T47D (cell line): ENCODE measurements at regions not wholly inside any gene's neighbourhood (a gene's known extent, or its start where the extent isn't known, plus 50 kb on each side); places are given as distances from the start of the nearest gene placed in this dataset.

Experiments
- DNase-seq, 2 experiments: peaks; one replicate each; pipeline versions ENCODE4 v3.0.0 to v3.0.0-alpha.2; 2011 to 2012; ENCODE audit warnings: low read depth in 1 of 2, low spot score in 1 of 2
- JUND ChIP-seq: IDR thresholded peaks from 2 replicates; pipeline ENCODE4 v1.6.1; 2012; ENCODE audit warnings: low read depth
- in situ Hi-C: cut with HindIII; loops from 2 replicates; pipeline ENCODE4 v1.10.0; 2016; ENCODE audit warnings: low sequenced_read_pairs, low pct_unique_long_range_greater_than_20kb

DNA sequence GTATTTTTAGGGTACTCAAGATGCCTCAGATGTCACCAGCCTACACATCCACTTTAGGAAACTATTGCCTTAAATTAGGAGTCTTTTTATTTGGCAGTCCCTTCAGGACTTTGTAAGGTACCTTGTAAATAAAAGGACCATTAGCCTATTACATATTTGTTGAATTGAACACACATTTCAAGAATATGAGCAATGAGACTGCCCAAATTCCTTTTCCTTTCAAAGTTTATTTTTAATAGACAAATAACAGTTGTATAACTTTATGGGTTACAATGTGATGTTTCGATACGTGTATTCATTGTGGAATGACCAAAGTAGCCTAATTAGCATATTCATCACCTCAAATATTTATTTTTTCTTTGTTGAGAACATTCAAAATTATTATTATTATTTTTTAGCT is 176.7 kb upstream of the PDZRN3 start:
- TF ChIP-seq JUND = no peak
- DNase-seq = no peak
- in situ Hi-C loops = no loop called here

DNA sequence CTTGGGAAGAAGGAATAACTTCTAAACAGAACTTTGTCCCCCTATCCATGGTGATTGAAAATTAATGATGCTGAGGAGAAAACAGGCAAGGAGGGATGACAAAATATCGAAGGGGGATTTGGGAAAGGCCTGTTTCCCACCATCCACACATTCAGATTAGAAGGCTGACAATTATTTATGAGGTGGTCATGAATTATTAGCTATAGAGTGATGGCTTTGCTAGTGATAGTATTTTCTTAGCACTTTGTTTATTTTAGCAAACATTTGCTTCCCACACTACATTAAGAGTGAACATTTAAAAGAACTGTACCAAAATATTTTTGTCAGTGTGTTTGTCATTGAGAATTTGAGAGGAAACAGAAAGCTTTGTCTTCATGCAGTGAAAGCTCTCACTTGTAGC is 172.6 kb upstream of the PDZRN3 start:
- in situ Hi-C loops = no loop called here
- no peak for TF ChIP-seq JUND

DNA sequence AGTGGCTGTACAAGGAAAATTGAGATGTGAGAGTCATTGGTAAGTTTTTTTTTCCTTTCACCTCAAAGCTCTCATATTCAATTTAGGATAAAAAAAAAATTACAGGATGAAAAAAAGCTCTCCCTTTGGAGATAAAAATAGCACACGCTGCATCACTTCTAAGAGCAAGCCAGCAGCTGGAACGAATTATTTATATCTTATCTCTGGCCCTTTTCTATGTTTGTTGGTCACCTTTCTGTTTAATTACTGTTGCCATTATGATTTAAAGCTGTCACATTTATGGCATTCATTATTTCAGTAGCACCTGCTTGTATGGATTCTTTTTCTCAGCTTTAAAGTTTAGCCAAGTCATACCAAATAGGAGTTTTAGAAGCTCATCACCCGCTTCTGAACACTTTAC is 171.6 kb upstream of the PDZRN3 start:
- in situ Hi-C loops = no loop called here
- no peak for TF ChIP-seq JUND
- no peak for DNase-seq

More for the DNA sequence above, 172.6 kb upstream of the PDZRN3 start:
- DNase-seq = no peak

DNA sequence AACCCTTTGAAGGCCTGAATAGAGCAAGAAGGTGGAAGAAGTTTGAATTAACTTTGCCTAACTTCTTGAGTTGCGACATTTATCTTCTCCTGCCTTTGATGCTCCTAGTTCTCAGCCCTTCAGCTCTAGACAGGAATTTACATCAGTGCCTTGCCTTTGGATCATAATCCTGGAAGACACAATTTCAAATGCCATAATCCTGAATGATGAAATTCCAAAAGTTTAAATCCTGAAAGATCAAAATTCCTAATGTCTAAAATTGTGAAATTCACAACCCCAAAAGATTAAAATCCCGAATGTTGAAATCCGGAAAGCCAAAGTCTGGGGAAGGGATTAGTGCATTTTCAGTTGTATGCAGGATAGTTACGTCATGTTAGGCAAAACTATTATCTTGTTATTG is 166.6 kb upstream of the PDZRN3 start:
- TF ChIP-seq JUND = no peak
- no peak for DNase-seq
- in situ Hi-C loops = no loop called here

DNA sequence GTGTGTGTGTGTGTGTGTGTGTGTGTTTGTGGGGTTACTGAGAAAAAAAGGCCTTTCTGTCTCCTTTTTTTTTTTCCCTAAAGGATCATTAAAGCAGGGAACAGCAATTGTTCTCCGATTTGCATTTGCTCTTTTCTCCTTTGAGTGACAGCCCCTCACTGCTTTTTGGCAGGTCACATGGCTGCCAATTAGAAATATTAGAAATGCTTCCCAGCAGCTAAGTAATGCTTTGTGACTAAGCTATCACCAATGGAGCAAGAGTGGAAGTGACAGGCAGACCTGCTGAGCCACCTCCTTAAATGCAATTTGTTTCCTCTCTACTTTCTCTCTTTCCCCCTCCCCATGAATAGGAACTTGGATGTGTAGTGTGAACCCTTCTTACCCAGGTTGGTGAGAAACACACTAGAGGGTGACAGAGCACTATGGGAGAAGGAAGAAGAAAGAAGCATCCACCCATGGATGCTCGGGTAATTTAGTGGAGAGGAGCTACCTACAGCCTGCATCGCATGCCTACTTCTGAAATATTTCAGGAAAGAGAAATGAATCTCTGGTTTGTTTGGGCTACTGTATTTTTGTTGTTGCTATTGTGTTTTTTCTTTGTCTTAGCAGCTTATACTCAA is 165.2 kb upstream of the PDZRN3 start:
- TF ChIP-seq JUND = no peak
- DNase-seq = peak in 1 of 2 experiments; percentile 26
- in situ Hi-C loops = no loop called here

DNA sequence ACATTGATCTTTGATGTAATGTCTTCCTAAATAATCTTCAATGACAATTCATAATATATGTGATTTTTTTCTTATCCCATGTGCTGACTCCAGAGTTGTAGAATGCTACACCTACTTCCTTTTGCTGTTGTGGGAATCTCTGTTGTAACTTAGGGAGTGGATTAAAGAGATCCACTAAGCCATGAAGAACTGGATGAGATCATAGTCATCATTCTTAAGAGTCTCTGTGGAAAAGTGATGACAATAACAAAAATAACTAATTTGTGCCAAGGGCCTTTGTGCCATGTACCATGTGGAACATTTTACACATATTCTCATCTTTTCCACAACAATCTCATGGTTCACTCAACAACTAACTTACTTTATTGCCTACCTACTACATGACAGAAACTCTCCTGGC is 162.9 kb upstream of the PDZRN3 start:
- no peak for DNase-seq
- TF ChIP-seq JUND = no peak
- in situ Hi-C loops = no loop called here

DNA sequence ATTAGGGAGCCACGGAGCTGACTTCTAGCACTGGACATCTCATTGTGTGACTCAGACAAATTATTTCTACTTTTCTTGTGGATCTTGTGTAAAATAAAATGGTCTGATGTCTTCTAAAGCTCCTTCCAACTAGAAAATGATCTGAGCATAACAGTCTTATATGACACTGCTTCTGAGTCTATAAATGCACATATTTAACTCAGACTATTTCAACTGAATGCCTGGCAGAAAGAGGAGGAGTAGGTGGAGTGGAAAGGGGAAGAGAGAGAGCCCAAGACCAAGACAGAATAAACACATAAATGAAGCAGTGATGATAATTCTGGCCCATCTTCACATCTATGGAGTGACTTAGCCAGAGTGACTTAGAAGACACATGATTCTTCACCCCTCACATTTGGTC is 162.3 kb upstream of the PDZRN3 start:
- no peak for TF ChIP-seq JUND
- DNase-seq = no peak
- in situ Hi-C loops = no loop called here

DNA sequence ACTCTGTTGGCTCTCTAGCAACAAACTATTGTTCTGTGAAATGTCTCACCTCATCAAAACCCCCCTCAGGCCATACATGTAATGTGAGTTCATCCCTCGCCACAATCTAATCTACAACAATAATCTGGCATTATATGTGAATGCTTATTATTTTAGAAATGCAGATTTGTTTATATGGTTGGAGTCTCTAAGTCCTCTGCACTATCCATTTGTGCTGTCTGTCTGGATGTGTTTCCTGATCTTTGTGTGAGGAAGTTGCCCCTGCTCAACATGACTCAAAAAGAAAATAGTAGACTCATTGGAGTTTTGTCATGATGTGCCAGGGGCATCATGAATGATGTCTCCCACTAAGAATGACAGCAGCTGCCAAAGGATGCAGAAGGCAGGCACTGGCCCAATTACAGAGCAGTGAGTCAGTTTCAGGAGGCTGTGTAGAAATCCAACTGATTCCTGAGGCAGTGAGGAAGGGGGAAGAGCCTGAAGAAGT is 161.6 kb upstream of the PDZRN3 start:
- DNase-seq = no peak
- in situ Hi-C loops = no loop called here
- TF ChIP-seq JUND = no peak

DNA sequence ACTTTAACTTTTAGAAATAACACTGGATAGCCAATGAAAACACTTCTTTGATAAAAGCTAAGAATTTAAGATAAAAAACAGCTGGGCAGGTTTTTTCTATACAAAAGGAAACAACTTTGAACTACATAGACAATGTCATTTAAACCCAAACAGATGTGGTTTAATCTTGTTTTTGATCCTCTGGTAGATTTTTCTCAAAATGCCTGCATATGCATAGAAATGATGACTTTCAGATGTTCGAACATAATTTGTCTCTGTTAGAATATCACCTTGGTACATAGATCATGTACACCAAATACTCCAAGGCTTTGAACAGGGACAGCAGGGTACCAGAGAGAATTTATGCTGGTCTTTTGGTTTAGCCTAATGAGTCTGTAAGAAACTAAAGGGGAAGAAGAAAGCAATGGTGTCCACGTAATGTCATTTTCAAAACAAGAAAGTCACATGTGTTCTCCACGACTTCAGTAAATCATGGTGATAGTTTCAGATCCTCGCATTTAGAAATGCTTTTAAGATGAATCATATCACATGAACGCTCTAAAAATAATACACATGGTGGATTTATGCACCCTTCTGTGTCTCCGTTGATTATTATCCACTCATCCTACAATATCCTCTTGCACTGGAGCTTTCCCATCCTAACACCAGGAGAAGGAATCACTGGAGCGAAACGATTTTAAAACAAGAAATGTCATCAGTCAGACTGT is 160.1 kb upstream of the PDZRN3 start:
- DNase-seq = no peak
- in situ Hi-C loops = no loop called here
- TF ChIP-seq JUND = no peak

DNA sequence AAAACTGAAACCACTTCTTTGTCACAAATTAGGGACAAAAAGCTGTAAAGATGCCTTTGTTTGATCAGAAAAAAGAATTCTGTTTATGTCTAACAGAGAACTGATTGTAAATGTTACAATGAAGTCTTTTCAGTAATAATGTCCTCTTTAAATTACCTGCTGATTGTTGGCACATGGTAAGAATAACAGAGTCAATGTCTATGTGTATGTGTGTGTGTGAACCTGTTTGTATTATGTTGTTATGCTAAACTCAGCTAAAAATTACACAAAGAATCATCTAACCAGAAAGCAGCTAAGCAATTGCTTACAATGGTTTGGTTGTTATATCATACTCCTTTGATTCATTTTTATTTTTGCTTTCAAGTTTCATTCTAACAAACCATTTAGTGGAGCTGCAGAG is 159.1 kb upstream of the PDZRN3 start:
- TF ChIP-seq JUND = no peak
- in situ Hi-C loops = no loop called here
- DNase-seq = no peak

DNA sequence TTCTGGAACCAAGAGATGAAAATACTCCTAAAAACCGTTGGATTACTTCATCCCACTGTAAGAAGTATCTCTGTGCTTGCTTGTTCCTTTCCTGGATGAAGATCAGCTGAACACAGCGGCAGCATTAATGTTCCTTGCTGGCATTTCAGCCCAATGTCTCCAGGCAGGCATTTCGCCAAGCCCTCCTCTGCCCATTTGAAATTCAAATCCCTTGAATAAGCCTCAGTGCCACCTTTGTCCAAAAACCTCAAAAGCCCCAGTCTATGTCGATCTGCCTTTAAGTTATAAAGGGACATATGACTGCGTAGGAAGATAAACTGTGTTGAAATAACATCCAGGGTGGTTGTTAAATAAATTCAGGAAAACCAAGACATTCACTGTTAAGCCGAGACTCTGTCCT is 156.8 kb upstream of the PDZRN3 start:
- DNase-seq = no peak
- in situ Hi-C loops = no loop called here
- TF ChIP-seq JUND = no peak

DNA sequence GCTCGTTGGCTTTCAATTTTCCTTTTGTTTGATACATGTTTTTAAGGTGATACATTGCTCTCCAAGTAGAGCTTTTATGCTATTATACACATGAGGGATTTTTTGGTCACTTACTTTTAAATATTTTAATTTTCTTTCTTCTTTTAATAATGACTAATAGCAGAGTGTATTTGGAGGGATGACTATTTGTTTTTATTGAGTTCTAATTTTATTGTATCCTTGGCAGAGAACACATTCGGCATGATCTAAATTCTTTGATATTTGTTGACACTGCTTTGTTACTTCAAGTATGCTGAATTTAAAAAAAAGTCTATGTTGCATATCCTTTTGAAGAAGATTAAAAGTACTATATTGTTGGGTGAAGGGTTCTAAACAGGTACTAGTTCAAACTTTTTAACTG is 149.9 kb upstream of the PDZRN3 start:
- no peak for TF ChIP-seq JUND
- in situ Hi-C loops = no loop called here
- no peak for DNase-seq

DNA sequence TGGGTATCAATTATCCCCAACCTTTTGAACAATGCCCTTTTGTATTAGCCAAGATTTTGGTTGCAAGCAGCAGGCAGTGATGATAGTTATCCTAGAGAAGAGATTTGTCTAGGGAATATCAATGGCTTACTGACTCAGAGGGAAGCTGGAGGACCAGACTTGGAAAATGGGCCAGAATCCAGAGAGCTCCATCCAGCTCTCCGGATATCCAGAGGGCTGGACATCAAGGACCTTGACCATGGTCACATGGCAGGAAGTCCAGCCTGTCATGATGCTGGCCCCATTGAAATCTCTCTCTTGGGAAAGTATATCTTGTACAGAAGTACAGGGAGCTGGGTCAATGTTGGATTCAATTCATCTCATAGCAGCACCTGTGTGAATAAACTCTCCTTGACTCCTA is 148.5 kb upstream of the PDZRN3 start:
- no peak for DNase-seq
- in situ Hi-C loops = no loop called here
- TF ChIP-seq JUND = no peak

DNA sequence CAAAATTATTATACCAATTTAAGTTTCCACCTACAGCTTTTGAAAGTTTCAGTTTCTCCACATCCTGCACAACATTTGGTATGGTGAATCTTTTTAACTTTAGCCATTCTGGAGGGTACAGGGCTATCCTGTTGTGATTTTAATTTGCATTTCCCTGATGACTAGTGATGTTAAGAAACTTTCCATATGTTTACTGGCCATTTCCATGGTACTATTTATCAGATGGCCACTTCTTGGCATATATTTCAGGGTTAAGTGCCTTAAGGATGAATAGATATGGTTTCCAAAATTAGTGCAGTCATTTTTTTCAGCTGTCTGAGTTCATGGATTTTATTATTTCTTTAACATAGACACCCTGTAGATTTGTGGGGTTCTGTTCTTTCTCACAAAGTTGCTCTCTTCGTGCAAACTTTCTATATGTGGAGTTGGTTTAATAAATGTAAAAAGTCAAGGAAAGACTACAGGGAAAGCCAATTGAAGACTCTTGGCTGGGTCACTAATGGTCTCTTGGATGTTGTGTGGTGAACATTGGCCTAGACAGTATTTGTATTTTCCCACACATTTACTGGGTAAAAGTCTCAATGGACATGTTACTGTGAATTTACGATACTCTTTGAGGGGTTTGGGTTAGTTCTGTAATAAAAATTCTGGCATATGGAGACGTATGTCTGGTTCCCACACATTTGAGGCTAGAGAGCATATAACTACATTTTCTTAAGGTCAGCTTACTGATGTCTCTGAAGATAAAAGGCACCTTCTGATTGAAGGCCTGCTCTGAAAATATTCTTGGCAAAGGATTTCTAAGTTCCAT is 147.5 kb upstream of the PDZRN3 start:
- no peak for TF ChIP-seq JUND
- no peak for DNase-seq
- in situ Hi-C loops = no loop called here
